Effector CD8-positive, alpha-beta T cell (primary cell): ENCODE measurements at regions not wholly inside any gene's neighbourhood (a gene's known extent, or its start where the extent isn't known, plus 50 kb on each side); places are given as distances from the start of the nearest gene placed in this dataset.

Source experiments
- DNase-seq: peaks from one replicate; lab custom pipeline; 2025; lab: John Stamatoyannopoulos, UW

DNA sequence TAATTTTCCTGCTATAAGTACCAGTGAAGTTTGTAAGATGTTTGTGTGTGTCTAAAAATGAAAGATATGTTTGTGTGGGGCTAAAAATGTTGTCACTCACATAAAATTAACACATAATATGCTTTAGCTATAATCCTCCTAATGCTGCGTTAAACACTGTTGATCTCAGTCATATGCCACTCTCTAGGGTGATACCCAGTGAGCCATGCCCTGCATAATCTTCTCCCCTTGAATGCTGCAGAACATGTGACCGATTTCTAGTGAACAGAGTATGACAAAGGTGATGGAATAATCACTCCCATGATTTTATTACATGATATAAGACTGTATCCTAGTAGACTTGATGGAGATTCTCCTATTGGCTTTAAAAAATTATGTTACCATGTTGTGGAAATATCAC, 119.1 kb upstream of the EPHA5 start:
- no peak for DNase-seq

DNA sequence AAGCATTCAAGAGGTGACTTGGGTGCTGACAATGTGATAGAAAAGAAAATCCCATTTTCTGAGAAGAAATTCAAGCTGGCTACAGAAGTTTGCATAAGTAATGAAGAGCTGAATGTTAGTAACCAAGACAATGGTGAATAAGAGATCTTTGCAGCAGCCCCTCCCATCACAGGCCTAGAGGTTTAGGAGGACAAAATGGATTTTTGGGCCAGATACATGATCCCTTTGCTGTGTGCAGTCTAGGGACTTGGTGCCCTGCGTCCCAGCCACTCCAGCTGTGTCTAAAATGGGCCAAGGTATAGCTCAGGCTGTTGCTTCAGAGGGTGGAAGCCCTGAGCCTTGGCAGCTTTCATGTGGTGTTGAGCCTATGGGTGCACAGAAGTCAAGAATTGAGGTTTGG, 107.0 kb upstream of the EPHA5 start:
- no peak for DNase-seq

DNA sequence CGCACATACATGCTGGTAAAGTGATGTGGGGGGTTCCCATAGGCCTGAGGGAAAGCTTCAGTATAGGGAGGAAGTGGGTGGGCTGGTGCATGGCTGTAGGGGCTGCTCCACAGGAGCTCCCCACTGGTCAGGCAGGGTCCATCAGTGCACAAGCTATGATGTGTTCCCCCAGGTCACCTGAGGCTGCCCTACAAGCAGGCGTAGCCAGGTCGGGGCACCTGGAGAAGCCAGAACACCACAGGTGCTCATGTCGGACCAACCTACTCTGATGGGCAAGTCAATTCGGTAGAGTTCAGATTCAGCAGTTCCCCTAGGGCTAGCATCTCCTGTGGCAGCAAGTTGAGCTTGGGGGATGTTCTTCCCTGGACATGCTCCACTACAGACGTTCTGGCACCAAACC, 103.3 kb upstream of the EPHA5 start:
- no peak for DNase-seq

DNA sequence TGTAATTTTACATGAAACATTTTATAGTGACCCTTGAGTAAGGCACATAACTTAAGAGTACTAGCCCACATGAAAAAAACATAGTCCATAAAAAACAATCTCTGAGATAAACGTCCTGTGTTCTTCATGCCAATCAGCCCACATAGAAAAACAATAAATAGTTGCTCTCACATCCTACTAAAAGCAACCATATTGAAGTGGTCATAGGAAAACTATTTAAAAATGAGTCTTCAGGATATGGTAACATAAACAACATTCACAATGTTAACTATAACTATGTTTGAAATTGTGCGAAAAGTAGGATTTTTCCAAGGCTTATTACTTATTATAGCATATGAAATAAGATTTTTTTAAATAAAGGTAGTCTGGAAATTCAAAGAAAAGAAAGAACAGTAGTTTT, 77.1 kb upstream of the EPHA5 start:
- no peak for DNase-seq

DNA sequence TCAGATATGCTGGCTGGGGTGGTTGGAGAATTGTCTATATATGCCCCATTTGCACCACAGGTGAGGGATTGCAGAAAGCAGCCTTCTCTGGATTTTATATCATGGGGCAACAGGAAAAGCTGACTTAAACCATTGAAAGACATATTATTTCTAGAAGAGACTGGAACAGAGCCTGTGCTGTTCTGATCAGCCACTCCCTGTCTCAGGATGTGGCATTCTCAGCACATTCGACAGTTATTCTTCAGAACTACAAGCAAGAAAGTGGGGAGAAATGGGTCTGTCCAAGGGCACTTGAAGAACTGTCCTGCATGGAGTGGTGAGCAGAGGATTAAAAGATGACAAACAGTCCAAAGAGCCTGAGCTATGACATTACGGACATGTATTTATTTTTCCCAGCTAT, 67.8 kb upstream of the EPHA5 start:
- no peak for DNase-seq

DNA sequence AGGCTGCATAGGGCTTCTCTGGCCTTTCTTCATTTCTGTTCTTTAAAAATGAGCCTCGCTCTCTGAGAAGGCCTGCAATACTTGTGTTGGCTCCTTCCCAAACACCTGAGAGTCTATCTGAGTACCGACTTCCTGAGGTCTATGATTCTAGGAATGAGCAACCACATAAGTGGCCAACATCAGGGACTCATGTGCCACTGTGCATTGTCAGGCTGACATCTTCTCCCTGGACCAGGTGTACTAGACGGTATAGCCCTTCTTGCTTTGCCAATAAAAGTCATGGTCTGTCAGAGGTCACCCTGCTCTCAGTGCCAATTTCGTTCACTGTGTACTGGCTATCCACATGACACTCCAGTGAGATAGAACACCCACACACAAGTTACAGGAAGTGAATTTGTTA, 67.4 kb upstream of the EPHA5 start:
- no peak for DNase-seq

DNA sequence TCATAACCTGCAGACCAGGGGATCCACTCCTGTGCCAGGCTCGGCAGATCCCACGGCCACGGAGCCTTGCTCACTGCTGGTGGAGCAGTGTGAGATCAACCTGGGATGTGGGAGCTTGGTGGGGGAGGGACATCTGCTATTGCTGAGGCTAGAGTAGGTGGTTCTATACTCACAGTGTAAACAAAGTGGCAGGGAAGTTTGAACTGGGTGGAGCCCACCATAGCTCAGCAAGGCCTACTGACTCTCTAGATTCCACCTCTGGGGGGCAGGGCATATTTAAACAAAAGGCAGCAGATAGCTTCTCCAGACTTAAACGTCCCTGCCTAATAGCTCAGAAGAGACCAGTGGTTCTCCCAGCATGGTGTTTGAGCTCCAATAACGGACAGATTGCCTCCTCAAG, 54.7 kb upstream of the EPHA5 start:
- DNase-seq = no peak
